Kidney tubule cell (primary cell): ENCODE measurements at regions not wholly inside any gene's neighbourhood (a gene's known extent, or its start where the extent isn't known, plus 50 kb on each side); places are given as distances from the start of the nearest gene placed in this dataset.

Experiments
- DNase-seq: peaks from one replicate; pipeline ENCODE4 v3.0.0-alpha.2; 2018; ENCODE audit warnings: low spot score

DNA sequence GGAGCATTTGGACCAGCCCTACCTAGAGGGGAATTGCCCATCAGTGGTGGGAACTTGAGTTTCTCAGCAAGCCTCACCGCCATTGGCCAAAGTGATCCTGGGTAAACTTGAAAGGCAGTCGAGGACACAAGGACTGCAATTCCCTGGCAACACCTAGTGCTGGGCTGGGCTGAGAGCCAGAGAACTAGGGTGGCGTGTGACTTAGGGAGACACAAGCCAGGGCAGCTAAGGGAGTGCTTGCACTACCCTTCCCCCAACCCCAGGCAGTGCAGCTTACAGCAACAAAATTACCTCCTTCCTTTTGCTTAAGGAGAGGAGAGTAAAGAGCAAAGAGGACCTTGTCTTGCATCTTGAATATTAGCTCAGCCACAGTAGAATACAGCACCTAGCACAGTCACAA lies 176.9 kb upstream of the PRMT6 start:
- peak; percentile 12 for DNase-seq

DNA sequence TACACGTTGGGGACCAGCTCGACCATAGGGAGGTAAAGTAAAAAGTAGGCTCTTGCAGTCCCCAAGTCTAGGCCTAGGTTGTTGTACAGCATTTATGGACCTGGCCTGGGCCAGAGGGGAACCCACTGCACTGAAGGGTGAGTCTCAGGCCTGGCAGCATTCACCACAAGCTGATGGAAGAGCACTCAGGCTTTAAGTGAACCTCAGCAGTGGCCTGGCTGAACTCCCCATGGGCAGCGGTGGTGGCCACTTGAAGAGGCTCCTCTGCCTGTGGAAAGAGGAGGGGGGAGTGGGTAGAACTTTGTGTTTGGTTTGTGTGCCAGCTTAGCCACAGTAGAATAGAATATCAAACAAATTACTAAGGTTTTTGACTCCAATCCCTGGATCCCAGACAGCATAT lies 176.2 kb upstream of the PRMT6 start:
- DNase-seq = no peak

DNA sequence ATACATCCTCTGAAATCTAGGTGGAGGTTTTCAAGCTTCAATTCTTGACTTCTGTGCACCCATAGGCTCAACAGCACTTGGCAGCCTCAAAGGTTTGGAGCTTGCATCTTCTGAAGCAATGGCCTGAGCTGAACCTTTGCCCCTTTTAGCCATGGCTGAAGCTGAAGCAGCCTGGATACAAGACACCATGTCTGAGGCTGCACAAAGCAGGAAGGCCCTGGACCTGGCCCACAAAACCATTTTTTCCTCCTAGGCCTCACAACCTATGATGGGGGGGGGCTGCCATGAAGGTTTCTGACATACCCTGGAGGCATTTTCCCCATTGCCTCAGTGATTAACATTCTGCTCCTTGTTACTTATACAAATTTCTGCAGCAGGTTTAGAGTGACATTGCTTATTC lies 173.3 kb upstream of the PRMT6 start:
- DNase-seq = no peak

DNA sequence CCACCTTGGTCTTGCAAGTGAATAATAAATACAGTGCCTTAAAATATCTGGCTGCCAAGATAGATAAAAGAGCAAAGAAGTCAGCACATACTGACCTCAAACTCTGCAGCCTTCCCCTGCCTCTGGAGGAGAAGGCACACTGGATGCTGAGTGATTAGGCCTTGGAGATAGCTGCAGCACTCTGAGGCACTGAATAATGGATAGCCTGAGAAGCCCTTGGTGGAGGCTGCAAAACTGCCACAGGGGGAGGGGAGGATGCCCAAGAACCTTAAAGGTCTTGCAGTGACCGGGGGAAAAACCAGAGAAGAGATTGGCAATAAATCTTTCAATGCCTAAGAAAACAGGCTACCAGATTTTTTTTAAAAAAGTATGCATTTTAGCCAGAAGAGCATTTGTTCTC lies 167.4 kb upstream of the PRMT6 start:
- no peak for DNase-seq

DNA sequence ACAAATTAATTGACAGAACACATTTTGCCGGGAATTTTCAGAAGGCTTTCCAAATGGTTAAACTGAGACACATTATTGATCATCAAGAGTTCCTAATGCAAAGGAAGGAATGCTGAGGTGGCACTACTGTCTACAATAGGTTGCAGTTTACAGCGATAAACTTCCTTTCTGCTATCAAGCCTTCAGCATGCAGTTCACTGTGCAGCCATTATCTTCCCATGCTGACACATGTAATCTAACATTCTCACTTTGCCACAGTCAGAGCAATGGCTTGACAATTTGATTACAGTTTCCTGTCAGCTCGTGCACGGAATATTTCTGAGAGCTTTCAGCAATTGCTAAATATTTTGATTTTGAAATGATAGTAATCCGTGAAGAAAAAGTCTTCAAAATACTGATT lies 166.9 kb upstream of the PRMT6 start:
- DNase-seq = no peak

DNA sequence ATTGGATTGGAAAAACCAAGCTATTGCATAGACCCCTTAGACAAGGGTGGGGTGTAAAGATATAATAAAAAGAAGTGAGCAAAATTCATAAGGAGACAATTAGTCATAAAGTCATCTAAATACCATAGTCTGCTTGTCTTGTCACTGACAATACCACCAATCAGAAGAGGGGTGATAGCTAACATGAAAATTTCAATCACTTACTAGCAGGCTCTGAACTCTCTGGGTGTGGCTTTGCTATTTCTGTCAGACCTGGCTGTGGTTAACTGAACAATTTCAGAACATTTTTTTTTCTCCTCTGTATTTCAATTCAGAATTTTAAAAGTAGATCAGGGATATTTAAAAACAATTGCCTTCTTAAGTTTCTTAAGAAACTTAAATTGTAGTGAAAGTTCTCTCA lies 158.5 kb upstream of the PRMT6 start:
- DNase-seq = no peak

DNA sequence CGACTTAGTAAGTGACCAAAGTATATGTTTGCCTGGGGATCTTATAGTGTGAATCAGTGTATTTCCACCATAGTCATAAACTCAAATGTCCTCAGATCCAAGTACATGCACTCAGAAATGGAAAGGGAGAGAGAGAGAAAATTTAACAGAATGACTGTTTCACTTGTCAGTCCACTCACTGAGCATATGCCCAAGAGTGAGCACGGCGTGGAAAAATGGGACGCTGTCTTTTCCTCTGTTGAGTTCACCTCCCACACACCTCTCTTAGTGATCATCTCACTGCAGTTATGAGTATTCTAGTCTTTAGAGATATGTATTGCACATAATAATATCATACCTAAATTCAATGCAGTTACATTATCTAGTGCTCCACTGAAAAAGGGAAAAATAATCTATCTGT lies 156.8 kb upstream of the PRMT6 start:
- DNase-seq = no peak

DNA sequence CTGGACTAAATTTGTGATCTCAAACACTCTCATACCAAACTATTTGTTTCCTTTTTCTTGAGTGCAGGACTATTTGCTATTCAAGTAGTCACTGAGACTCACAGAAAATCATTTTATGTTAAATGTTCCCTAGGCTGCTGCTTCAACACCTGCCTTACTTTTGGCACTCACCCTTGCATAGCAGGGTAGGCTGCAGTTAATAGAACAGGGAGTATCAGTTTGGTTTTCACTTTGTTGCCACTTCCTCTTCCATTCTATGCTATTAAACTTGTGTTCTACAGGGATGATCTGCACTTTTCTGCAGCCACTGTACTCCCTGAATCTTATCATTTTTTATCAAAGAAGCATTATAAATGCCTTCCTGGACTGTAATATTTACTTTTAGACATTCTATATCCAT lies 148.7 kb upstream of the PRMT6 start:
- no peak for DNase-seq

DNA sequence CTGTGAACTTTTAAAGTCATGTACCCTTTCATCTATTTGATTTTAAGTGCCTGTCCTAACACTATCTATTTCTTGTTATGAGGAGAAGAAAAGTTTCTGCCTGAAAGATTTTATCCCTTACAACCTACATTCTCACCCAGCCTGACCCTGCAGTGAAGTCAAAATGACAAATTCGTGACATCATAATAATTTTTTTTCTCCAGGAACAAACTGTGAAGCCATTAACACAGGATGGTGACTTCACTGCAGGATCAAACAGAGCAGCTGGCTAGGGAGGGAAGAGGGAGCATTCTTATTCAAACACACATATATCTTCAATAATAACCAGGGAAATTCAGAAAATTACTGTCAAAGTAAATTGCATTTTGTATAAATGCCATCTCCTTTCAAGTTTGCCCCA lies 147.8 kb upstream of the PRMT6 start:
- no peak for DNase-seq

DNA sequence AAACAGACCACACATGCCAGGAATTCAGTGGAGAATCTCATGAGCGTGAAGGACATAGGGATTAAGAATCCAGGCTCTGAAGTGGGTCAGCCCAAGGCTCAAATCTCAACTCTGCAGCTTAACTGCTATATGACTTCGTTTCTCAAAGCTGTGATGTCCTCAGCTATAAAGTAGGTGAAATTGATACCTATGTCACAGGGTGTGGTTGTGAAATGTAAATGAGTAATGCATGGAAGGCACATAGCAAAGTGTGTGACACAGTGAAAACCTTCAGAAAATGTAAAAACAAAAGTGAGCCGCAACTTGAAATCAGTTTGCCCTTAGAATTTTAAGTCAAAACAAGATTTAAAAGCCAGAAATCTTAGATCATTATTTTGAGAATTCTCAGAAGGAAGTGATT lies 145.7 kb upstream of the PRMT6 start:
- DNase-seq = no peak

DNA sequence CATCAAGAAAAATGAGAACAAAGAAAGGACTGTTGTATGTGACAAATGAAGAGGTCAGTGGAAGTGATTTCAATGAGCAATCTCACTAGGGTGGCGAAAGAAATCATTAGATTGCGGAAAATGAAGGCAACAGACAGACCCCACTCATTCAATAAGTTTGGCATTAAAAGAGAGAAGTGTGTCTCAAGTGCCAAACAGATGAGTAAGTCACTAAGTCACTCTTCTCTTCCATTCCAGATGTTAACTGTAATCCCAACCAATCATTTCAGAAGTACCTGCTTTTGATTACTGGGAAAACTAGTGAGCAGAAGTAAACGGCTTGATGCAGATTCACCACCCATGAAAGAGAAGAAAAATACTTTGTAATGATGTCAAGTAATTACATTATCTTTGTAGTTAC lies 144.3 kb upstream of the PRMT6 start:
- peak; percentile 72 for DNase-seq

DNA sequence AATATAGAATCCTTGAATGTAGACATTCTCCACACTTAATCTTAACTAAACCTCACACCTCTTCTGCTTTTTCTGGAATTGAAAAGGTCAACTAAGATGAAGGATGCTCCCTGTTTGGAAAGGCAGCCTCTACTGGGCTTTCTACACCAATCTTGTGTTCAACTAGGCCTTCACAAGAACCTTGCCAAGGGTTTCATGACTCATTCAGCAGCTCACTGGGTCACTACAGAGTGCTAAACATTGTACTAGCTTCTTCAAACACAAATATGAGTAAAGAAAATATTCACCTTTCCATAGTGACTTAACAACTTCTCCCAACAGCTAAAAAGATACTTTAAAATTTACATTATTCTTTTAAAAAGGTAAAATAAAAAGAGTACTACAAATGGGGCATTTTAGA lies 135.3 kb upstream of the PRMT6 start:
- peak; percentile 24 for DNase-seq

DNA sequence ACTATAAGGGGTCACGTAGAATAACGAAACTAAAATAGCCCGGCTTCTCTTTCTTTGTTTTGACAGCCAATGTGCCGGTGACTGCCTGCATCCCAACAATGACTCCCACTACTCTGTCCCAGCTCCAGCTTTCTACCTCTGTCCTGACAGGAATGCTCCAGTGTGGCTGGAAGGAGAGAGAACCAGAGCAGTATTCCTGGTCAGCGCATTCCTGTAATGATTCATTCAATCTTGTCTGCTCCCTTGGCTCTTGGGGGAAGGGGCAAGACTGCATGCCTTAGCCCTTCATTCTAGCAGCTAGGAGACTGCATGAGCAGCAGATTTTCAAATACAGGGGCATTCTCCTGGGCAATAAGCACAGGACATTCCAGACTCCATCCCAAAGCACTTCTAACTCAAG lies 132.1 kb upstream of the PRMT6 start:
- DNase-seq = peak; percentile 92

DNA sequence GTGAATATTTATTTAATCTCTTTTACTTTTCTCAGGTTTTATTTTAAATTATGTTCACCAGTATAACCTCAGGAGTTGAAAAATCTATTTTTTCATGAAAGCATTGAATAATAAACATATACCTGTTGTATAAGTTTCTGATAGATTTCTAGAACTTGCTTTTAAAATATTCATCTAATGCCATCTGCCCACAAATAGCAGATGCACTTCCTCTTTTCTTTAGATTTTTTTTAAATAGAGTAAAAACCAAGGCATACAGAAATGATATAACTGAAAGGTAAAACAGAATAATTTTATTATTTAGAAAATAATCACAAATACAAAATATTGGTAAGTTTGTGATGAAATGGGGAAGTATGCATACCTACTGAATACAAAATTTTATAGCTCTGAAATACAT lies 130.7 kb upstream of the PRMT6 start:
- no peak for DNase-seq

DNA sequence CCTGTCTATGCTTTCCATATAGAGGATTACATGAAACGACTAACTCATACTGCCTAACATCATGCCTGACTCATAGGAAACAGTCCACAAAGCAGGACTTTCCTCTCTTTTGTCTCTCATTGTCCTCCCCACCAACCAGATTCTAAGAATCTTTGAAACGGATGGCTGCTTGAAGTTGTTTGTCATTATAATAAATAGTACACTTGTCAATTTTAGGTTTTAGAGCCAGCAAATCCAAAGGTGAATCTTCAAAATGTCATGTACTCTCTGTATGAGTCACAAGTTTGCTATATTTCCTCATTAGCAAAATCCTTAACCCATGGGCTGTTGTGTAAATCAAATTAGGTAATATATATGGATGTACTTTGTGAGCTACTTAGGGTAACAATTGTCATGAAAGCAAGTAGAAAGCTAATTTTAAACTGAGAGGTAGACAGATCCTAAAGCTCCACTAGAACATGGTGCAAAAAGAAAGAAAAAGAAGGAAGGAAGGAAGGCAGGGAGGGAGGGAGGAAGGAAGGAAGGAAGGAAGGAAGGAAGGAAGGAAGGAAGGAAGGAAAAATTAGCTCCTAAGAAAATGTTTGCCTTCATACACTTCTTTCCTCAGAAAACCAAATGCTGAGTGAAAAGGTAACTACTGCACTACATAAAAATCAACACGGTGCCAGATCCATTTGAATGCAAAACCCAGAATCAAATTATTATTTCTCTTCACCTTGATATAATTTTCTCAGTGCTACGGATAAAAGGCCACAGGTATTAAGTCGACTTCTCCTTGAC lies 129.5 kb upstream of the PRMT6 start:
- peak; percentile 72 for DNase-seq

DNA sequence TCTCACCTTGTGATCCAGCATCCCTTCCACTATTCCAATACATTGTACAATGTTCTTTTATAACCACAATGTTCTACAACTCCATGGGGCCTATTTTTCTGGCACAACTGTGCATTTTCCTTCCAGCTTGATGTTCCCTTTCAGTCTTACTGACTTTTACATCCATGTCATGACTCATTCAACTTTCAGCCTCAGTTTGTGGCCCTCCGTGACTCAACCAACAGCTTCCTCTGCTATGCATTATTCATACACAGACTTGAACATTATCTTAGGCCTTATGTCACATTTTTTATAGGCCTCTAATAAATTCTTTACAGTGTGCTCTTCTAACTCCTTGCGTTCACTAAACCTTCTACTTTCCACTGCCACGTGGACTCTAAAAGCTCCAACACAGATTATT lies 119.4 kb upstream of the PRMT6 start:
- peak; percentile 84 for DNase-seq

DNA sequence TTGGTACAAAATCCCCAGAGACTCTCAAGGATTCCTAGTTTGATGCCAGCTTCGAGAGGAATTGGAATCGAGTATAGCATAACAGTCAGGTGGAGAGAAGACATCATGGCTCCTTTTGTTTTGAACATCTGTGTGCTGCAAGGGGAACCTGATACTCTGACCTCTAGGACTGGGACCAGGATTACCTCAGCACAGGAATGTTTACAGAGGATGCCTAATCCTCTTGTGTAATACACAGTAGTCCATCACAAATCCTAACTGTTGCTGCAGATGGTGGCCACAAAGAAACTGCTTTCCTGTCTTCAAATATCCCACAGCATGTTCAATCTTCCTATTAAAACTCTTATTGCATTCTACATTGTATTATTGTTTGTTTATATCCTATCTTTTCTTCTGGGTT lies 111.8 kb upstream of the PRMT6 start:
- DNase-seq = no peak

DNA sequence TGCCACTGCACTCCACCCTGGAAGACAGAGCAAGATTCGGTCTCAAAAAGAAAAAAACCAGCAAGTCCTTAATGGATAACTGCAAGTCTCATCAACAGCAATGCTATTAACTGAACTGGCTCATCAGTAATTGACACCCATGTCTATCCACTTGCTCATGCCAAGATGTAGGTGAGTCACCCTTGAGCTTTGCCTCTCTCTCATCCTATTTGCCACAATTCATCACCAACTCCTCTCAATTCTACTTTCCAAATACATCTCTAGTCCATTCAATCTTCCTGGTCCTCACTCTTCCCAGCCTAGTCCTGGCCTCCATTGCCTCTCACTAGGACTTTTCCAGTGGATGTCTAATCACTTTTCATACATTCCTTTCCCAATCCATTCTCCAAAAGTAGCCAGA lies 103.7 kb upstream of the PRMT6 start:
- peak; percentile 50 for DNase-seq

DNA sequence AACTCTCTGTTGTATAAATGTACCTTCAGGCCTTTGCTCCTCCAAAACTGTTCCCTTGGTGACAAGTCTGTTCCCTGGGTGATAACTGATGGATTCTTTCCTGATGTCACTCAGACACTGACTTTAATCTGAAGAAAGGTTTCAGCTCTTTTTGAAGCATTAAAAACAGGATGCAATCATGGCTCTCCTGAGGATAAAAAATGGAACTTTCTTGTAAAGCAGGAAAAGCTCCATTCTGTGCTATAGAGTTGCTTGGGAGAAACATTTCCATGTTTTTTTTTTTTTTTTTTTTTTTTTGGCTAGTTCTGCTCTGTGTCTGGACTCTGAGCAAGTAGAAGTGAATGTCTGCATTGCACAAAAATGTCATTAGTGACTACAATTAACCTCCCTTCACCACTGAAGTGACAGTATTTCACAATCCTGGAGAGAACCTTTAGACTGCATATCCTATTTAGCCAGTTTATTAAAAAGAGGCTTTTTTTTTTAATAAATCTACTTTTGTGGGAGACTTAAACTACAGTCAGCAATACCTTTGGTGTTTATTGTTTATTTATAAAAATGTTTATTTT lies 101.7 kb upstream of the PRMT6 start:
- DNase-seq = no peak

DNA sequence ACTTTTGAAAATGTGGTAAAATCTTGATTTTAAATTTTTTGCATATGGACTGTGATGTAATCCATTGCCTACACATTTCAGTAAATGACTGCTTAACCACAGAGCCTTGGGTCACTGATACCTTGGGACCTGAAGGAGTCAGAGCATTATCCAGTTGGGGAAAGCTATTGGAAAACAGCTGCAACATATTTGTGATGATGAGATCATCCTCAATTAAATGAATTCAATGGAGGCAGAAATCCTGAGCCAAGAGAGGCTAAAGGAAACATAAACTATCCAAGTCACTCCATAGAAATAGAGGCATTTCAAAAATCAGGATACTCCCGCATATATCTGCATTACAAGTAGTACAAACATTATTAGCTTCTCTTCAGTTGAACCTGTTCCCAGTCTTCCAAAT lies 99.8 kb upstream of the PRMT6 start:
- DNase-seq = no peak

DNA sequence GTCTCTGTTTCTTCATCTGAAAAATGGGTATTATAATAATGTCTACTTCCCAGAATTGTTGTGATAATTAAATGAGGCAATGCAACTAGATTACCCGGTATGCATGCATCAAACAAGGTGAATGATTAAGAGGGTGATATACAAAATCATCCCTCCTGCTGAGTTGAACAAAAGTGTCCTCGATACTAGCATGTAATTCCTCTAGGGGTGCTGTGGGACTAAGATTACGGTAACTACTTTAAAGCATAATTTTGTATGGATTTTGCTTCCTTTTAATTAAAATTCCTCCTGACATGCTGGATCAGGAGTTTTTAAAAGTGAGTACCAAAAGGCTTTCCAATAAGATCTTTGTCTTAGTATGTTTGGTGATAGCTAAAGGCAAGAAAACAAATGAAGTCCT lies 98.7 kb upstream of the PRMT6 start:
- no peak for DNase-seq

DNA sequence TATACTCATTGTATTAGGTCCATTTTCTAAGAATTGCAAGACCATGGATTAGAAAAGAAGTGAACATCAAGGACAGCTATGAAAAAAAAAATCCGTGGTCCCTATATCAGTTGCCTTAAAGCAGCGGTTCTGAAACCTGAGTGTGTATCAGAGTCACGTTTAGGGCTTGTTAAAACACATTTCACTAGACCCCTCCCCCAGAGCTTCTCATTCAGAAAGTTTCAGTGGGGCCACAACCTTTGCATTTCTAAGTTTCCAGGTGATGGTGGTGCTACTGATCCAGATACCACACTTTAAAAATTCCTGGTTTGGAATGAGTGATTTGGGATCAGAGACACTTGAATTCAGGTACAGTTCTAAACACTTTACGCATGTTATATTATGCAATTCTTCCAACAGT lies 96.1 kb upstream of the PRMT6 start:
- DNase-seq = no peak

DNA sequence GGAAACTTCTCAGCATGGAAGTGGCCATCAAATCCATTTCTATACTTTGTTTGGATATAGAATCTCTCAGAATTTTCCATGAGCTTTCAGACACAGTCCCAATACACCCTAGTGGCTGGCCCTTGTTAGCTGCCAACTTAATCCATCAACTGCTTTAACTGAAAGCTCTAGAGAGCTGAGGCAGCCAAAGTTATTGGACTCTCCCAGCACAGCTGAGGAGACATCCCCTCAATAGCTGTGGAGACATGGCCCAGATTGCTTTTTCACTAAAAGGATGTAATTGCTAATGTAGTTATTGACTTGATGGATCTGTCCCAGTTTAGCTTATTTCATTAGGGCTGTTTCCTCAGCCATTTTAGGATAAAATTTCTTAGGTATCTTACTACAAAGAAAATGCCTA lies 94.8 kb upstream of the PRMT6 start:
- DNase-seq = no peak

DNA sequence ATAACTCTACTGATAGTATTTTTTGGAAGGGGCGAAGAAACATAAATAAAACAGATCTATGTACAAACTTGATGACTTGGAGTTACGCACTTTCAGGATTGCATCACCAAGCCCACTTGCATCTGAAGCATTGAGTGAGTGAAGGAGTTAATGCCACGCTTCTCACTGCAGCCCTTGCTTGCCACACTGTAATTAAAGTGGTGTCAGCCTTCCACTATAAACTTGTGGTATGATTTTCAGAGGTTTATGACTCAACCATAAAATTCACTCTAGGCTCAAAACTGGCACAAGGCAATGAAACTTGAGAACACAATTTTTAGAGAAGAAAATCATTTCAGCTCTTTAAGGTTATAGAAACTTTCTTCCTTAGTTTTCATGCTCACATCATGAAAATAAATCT lies 93.9 kb upstream of the PRMT6 start:
- no peak for DNase-seq
